GM12801 (cell line): ENCODE measurements at regions not wholly inside any gene's neighbourhood (a gene's known extent, or its start where the extent isn't known, plus 50 kb on each side); places are given as distances from the start of the nearest gene placed in this dataset.

Source experiments
- TF ChIP-seq, protein P1 (sequence below): IDR thresholded peaks from one replicate; pipeline ENCODE4 v1.5.1; 2011; ENCODE audit warnings: control low read depth; ENCODE audit not compliant: insufficient read length; ENCODE audit errors: extremely low read depth

DNA sequence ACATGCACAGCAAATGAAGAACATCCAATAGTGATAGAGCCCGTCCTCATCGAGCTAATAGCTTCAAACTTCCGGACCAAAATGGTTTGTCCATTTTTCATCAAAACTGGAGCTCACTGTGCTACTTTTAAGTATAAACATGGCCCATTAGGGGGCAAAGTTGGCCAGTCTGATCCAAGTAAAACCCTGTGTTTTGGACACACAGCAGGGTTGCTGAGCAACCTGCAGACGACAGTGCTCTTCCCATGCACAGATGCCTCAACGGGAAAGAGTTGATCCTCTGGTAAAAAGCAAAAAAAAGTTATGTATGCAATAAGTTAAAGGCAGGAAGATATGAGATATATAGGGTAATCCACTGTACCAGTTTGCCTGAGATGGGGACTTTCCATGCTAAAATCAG lies 244.0 kb upstream of the THBS1 start:
- TF ChIP-seq, protein P1, sequence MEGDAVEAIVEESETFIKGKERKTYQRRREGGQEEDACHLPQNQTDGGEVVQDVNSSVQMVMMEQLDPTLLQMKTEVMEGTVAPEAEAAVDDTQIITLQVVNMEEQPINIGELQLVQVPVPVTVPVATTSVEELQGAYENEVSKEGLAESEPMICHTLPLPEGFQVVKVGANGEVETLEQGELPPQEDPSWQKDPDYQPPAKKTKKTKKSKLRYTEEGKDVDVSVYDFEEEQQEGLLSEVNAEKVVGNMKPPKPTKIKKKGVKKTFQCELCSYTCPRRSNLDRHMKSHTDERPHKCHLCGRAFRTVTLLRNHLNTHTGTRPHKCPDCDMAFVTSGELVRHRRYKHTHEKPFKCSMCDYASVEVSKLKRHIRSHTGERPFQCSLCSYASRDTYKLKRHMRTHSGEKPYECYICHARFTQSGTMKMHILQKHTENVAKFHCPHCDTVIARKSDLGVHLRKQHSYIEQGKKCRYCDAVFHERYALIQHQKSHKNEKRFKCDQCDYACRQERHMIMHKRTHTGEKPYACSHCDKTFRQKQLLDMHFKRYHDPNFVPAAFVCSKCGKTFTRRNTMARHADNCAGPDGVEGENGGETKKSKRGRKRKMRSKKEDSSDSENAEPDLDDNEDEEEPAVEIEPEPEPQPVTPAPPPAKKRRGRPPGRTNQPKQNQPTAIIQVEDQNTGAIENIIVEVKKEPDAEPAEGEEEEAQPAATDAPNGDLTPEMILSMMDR = no peak

DNA sequence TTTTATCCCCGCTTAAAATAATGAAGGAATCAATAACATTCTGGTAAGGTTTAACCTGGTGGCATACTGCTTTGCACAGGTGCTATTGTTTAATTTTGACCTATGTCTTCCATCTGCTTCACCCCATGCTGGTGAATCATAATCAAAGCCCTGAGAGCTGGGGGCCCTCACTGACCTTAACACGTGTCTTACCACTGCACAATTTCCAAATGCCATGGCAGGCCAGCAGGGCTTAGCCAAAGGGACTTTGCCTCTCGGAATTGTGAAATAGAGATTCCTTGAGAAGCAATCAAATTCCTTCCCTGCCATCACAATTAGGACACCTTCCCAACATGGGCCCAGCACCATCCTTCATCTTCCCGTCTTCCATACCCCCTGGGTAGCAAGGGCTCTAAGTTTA lies 242.6 kb upstream of the THBS1 start:
- TF ChIP-seq, protein P1 = no peak

DNA sequence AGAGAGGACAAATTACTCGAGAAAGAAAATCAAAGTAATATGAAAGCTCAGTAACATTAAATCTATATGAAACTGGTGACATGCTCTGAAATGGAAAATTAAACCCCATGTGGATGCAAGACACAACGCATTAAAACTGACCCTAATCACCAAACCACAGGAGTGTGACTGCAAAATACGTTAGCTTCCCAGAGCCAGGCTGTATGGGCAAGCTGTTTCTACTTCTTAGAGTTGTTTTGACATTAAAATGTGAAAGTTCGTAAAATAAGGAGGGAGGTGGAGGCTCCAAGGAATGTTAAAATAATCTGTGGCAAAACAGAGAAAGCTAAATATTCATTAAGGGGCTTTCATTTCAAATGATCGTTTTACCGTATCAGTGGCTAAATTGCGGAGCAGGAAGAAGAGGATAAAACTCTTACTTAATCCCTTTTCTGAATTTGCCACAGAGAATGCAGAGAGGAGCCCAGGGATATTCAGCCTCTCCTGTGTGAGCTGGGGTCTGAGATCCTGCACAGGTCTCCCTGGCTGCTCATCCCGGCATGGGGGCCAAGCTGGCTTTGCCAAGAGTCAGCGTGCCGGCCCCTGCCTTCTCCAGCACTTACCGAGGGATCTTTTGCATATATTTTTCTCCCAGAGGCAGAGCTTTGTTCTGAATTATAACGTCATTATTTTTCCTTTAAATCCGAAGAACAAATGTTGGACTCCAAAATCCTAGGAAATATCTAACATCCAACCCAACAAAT lies 239.8 kb upstream of the THBS1 start:
- TF ChIP-seq, protein P1 = no peak

DNA sequence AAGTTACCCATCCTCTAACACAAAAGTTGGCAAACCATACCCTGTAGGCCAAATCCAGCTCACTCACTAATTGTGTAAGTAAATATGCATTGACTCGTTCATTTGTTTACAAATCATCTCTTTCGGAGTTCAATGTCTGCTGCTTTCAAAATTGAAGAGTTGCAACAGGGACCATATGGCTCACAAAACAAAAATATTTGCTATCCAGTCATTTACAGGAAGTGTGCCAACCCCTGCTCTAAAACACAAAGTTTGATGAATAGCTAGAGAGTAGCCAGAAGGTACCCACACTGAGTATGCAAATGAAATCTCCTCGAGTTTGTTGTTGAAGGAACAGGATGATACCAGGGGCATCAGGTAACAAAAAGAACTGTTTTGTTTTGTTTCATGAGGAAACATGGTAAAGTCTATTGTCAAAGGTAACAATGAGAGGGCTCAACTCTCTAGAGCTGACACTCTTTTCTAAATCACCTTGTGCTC lies 236.2 kb upstream of the THBS1 start:
- TF ChIP-seq, protein P1 = no peak

DNA sequence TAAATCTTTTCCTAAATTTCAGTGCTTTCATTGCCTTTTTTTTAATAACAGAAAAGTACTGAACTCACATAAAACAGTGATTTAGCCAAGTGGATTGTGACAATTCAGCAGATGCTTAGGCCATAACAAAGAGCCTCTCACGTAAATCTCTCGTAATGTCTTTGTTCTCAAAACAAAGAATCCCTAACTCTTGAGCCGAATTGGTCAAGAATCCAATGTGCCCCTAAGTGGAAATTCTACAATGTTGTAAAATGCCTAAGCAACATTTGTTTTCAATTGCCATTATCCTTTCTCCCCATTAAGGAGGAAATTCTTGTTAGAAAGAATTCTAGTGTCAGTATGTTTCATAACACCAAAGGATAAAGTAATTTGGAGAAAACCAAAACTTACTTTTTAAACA lies 235.7 kb upstream of the THBS1 start:
- TF ChIP-seq, protein P1 = no peak

DNA sequence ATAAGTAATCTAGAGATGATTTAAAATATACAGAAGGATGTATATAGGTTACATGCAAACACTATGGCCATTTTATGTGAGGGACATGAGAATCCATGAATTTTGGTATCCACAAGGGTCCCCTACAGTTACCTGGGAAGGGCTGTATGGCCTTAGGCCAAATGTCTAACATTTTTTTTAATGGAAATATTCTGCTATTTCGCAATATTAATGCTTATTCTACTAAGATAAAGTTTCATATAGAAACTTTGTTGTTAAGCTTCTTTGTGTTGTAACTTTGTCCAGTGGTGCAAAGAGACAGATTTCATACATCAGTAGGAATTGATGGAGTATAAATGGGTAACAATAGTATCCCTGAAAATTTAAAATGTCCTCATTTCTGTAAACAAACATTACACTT lies 233.4 kb upstream of the THBS1 start:
- TF ChIP-seq, protein P1 = no peak

DNA sequence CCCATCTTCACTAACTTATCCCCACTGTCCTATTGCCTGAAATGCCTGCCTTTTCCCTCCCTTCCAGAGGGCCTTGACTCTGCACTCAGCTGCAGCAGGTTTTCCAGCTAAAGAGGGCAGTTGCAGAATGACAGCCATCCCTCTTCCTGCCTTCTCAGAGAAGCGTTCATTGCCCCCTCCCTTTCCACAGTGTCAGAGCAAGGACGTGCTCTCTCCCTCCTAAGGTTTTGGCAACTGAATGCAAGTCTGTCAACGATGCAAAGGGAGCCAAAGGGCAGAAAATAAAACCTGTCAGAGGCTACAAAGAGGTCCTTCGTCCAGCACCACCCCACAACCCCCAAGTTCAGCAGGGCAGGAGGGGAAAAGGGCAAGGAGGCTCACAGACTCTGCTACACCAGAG lies 230.1 kb upstream of the THBS1 start:
- TF ChIP-seq, protein P1 = no peak
